ENCODE measurements at regions not wholly inside any gene's neighbourhood (a gene's known extent, or its start where the extent isn't known, plus 50 kb on each side); places are given as distances from the start of the nearest gene placed in this dataset.

GRCh38 chr7:25968205-25968993, 183.6 kb upstream of the NFE2L3 start:
- DNase-seq (ENCODE audit: low read depth in 1 of 2, low spot score in 1 of 2), result no peak
- Histone ChIP-seq H3K27ac (replicated peaks) (no peak overlapping the region), H3K27me3 (ENCODE audit: insufficient read depth, poor library complexity, severe bottlenecking) (no peaks in the 10 kb centered on the region), H3K4me3 (replicated peaks; ENCODE audit: insufficient read depth, low read length) (no peak overlapping the region)
- no peak for TF ChIP-seq REST (IDR thresholded peaks at IDR 0.05; ENCODE audit: insufficient replicate concordance, low read depth)
- no peak for TF ChIP-seq GABPA (IDR thresholded peaks at IDR 0.05; ENCODE audit: low read depth)
- TF ChIP-seq SPI1 (IDR thresholded peaks at IDR 0.05; ENCODE audit: borderline replicate concordance, low read depth), result no peak
- TF ChIP-seq CTCF (IDR thresholded peaks at IDR 0.05; ENCODE audit: insufficient read depth, low read length), result no peak
- TF ChIP-seq POLR2AphosphoS5 (IDR thresholded peaks at IDR 0.05; ENCODE audit: low read depth), result no peak

GRCh38 chr7:25970356-25970755, 181.6 kb upstream of the NFE2L3 start:
- H3K4me3 ChIP-seq (replicated peaks; ENCODE audit: insufficient read depth, low read length), result no peak overlapping the region
- TF ChIP-seq REST (IDR thresholded peaks at IDR 0.05; ENCODE audit: insufficient replicate concordance, low read depth) (no peak), GABPA (IDR thresholded peaks at IDR 0.05; ENCODE audit: low read depth) (no peak), CTCF (IDR thresholded peaks at IDR 0.05; ENCODE audit: insufficient read depth, low read length) (no peak), SPI1 (IDR thresholded peaks at IDR 0.05; ENCODE audit: borderline replicate concordance, low read depth) (no peak), POLR2AphosphoS5 (IDR thresholded peaks at IDR 0.05; ENCODE audit: low read depth) (no peak)
- DNase-seq (ENCODE audit: low read depth in 1 of 2, low spot score in 1 of 2), result no peak
- no peaks in the 10 kb centered on the region for H3K27me3 ChIP-seq (ENCODE audit: insufficient read depth, poor library complexity, severe bottlenecking)
- no peak overlapping the region for H3K27ac ChIP-seq (replicated peaks)

GRCh38 chr7:25970911-25971310, 181.1 kb upstream of the NFE2L3 start:
- DNase-seq (ENCODE audit: low read depth in 1 of 2, low spot score in 1 of 2), result no peak
- Histone ChIP-seq H3K27me3 (ENCODE audit: insufficient read depth, poor library complexity, severe bottlenecking) (no peaks in the 10 kb centered on the region), H3K27ac (replicated peaks) (no peak overlapping the region), H3K4me3 (replicated peaks; ENCODE audit: insufficient read depth, low read length) (no peak overlapping the region)
- TF ChIP-seq REST (IDR thresholded peaks at IDR 0.05; ENCODE audit: insufficient replicate concordance, low read depth) (no peak), GABPA (IDR thresholded peaks at IDR 0.05; ENCODE audit: low read depth) (no peak), CTCF (IDR thresholded peaks at IDR 0.05; ENCODE audit: insufficient read depth, low read length) (no peak), POLR2AphosphoS5 (IDR thresholded peaks at IDR 0.05; ENCODE audit: low read depth) (no peak), SPI1 (IDR thresholded peaks at IDR 0.05; ENCODE audit: borderline replicate concordance, low read depth) (no peak)

Data from HL-60 (cell line).